ENCODE measurements at regions not wholly inside any gene's neighbourhood (a gene's known extent, or its start where the extent isn't known, plus 50 kb on each side); places are given as distances from the start of the nearest gene placed in this dataset.
"Not testable (repeated sequence)": the region's sequence is repeated elsewhere in the genome, so short reads cannot be mapped to it uniquely, and the experiment has no call there.

GRCh38 chr6:106807947-106808611 lies 166.4 kb downstream of the CD24 start:
- Histone ChIP-seq H2AFZ (ENCODE audit: low read length) (no peak overlapping the region), H3K9me3 (ENCODE audit: control insufficient read depth, insufficient read depth, low read depth, low read length) (no peaks in the 10 kb centered on the region), H3K4me3 (replicated peaks in 1 of 4; ENCODE audit: control extremely low read depth in 1 of 4, insufficient read depth in 1 of 4, low read depth in 3 of 4, low read length in 4 of 4) (no peak overlapping the region), H3K27me3 (ENCODE audit: control insufficient read depth, insufficient read depth, low read length) (no peaks in the 10 kb centered on the region), H3K79me2 (ENCODE audit: control insufficient read depth, insufficient read depth, low read length) (no peaks in the 10 kb centered on the region), H3K9ac (ENCODE audit: insufficient read depth, low read length) (no peak overlapping the region), H3K4me1 (ENCODE audit: control insufficient read depth, extremely low read depth, insufficient read depth, low read length) (no peaks in the 10 kb centered on the region), H3K27ac (ENCODE audit: insufficient read depth, low read length) (no peak overlapping the region), H4K20me1 (ENCODE audit: control insufficient read depth, extremely low read depth, insufficient read depth, low read length) (no peaks in the 10 kb centered on the region), H3K36me3 (ENCODE audit: control insufficient read depth, insufficient read depth, low read length) (no peaks in the 10 kb centered on the region), H3K4me2 (ENCODE audit: extremely low read depth, insufficient read depth, low read length) (no peak overlapping the region)
- no peak for DNase-seq (ENCODE audit: low read depth in 2 of 2)
- TF ChIP-seq EZH2 (IDR thresholded peaks at IDR 0.05; ENCODE audit: low read length, missing control alignments) = no peak
- no peak for TF ChIP-seq CTCF (conservative IDR thresholded peaks at IDR 0.05 in 1 of 2, IDR thresholded peaks at IDR 0.05 in 1 of 2; ENCODE audit: low read depth in 1 of 2, low read length in 2 of 2)

- not testable (repeated sequence) for H3K79me2 ChIP-seq (ENCODE audit: control insufficient read depth, insufficient read depth, low read length); H3K27ac ChIP-seq (ENCODE audit: insufficient read depth, low read length); H3K9me3 ChIP-seq (ENCODE audit: control insufficient read depth, insufficient read depth, low read depth, low read length); DNase-seq (ENCODE audit: low read depth in 2 of 2); H3K4me1 ChIP-seq (ENCODE audit: control insufficient read depth, extremely low read depth, insufficient read depth, low read length); H4K20me1 ChIP-seq (ENCODE audit: control insufficient read depth, extremely low read depth, insufficient read depth, low read length); H3K27me3 ChIP-seq (ENCODE audit: control insufficient read depth, insufficient read depth, low read length); H2AFZ ChIP-seq (ENCODE audit: low read length); H3K36me3 ChIP-seq (ENCODE audit: control insufficient read depth, insufficient read depth, low read length); H3K4me3 ChIP-seq (replicated peaks in 1 of 4; ENCODE audit: control extremely low read depth in 1 of 4, insufficient read depth in 1 of 4, low read depth in 3 of 4, low read length in 4 of 4); H3K4me2 ChIP-seq (ENCODE audit: extremely low read depth, insufficient read depth, low read length); H3K9ac ChIP-seq (ENCODE audit: insufficient read depth, low read length)
These were observed 168.3 kb downstream of the CD24 start for GRCh38 chr6:106806253-106806652.

- Histone ChIP-seq H4K20me1 (ENCODE audit: control insufficient read depth, extremely low read depth, insufficient read depth, low read length) (no peaks in the 10 kb centered on the region), H3K27me3 (ENCODE audit: control insufficient read depth, insufficient read depth, low read length) (no peaks in the 10 kb centered on the region), H3K4me2 (ENCODE audit: extremely low read depth, insufficient read depth, low read length) (no peak overlapping the region), H3K36me3 (ENCODE audit: control insufficient read depth, insufficient read depth, low read length) (no peaks in the 10 kb centered on the region), H3K79me2 (ENCODE audit: control insufficient read depth, insufficient read depth, low read length) (no peaks in the 10 kb centered on the region), H2AFZ (ENCODE audit: low read length) (no peak overlapping the region), H3K9me3 (ENCODE audit: control insufficient read depth, insufficient read depth, low read depth, low read length) (no peaks in the 10 kb centered on the region), H3K9ac (ENCODE audit: insufficient read depth, low read length) (no peak overlapping the region), H3K4me3 (replicated peaks in 1 of 4; ENCODE audit: control extremely low read depth in 1 of 4, insufficient read depth in 1 of 4, low read depth in 3 of 4, low read length in 4 of 4) (no peak overlapping the region), H3K4me1 (ENCODE audit: control insufficient read depth, extremely low read depth, insufficient read depth, low read length) (no peaks in the 10 kb centered on the region), H3K27ac (ENCODE audit: insufficient read depth, low read length) (no peak overlapping the region)
- DNase-seq (ENCODE audit: low read depth in 2 of 2) = no peak
- TF ChIP-seq CTCF (conservative IDR thresholded peaks at IDR 0.05 in 1 of 2, IDR thresholded peaks at IDR 0.05 in 1 of 2; ENCODE audit: low read depth in 1 of 2, low read length in 2 of 2) (no peak), EZH2 (IDR thresholded peaks at IDR 0.05; ENCODE audit: low read length, missing control alignments) (no peak)
These were observed 168.8 kb downstream of the CD24 start for GRCh38 chr6:106805771-106806170.
